NCI-H2029 (cell line): ENCODE measurements at regions not wholly inside any gene's neighbourhood (a gene's known extent, or its start where the extent isn't known, plus 50 kb on each side); places are given as distances from the start of the nearest gene placed in this dataset.

Experiments used
- DNase-seq: peaks from one replicate; lab custom pipeline; 2025; lab: John Stamatoyannopoulos, UW

DNA sequence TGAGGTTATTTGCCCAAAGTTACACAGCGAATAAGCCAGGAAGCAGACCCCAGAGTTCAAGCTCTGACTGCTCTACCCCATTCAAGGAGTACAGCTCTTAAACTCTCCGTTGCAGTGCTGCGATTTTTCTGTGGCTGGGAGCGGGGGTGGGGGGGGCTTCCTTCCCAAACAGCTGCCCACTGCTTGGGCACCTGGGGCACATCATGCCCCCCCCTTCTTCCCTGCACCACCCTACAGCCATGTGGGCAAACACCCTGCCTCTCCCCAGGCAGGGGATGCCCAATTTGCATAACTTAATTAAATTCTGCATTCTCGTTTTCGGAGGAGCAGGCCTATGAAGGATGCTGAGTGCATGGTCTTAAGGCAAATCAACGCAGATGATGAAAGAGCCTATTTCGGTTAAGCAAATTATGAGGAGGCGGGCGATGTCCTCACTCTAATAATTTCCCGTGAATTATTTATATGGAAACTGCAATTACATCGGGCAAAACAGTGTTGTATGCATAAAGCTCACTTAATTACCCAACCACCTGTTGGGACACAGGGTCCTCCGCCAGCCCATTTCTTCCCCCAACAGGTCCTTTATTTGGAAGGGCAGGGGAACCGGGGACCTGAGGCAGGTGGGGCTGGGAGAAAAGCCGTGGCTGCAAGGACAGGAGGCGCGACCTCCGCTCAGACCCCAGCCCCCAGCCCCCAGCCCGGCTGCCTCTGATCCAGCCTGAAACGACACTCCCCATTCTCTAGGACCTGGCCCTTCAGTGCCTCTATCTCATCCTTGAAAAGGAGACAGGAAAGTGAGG lies 610.5 kb downstream of the BUD13 start:
- DNase-seq: no peak

DNA sequence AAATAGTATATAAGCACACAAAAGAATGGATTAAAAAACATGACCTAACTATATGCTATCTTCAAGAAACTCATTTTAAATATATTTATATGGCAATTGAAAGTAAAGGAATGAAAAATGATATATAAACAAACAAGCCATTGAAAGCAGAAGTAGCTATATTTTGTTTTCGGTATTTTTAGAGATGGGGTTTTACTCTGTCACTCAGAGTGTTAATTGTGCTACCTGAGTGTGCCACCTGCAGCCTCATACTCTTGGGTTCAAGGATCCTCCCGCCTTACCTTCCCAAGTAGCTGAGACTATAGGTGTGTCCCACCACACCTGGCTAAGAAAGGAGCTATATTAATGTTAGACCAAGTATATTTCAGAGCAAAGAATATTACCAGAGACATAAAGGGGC lies 624.1 kb downstream of the BUD13 start:
- no peak for DNase-seq

DNA sequence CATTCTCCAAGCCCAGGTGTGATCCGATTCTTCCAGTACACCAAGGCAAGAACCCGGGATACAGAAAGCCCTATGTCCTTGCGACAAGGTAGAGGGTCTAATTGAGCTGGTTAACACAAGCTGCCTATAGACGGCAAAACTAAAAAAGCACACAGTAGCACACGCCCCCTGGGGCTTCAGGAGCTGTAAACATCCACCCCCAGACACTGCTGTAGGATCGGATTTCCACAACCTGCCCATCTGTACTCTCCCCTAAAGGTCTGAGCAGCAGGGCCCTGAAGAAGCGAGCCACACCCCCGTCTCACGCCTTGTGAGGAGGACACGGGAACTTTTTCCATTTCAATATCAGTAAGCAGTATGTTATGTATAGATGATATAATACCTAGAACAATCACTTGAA lies 624.7 kb downstream of the BUD13 start:
- DNase-seq: no peak

DNA sequence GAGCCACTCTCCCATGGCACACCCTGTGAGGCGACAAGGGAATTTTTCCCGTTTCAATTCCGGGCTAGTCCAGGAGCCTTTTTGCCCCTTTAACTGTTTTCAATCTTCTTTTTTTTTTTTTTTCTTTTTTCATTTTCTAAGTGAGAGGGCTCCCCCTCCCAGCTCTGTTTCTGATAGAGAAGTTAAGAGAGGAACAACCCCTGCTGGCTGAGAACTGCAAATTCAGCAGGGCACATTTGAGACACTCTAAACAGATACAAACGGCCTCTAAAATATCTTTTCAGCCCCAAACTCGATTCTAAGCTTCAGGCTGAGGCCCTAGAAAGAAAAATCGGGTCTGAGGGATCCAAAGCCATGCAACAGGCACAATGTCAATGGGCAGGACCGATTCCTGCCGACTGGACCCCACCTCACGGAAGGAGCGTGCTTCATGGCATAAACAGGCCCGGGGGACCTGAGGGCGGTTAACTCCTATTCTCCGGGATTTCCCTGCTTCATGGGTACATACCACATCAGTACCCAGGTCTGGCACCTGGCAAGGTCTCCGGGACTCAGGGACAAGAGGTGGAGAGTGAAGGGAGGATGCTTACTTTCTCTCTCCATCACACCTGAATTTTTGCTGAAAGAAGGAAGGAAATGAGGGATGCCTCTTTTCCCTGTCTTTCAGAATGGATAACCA lies 627.5 kb downstream of the BUD13 start:
- DNase-seq: no peak

DNA sequence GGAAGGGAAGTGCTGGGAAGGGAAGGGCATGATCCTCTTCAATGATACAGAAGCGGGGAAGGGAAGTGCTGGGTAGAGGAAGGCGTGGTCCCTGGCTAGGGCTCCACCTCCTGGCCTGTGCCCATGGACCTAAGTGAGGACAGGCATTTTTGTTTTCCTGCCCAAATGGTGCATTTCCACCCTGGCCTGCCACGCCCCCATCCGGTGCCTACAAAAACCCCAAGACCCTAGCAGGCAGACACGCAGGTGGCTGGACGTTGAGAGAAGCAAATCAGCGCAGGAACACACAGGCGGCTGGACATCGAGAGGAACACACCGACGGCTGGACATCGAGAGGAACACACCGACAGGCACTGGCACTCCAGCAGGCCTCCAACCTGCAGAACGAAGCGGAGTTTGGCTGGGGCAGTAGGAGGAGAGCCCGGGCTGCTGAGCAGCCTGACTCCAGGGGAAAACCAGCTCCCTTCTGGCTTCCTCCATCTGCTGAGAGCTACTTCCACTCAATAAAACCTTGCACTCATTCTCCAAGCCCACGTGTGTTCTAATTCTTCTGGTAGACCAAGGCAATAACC lies 628.3 kb downstream of the BUD13 start:
- no peak for DNase-seq

DNA sequence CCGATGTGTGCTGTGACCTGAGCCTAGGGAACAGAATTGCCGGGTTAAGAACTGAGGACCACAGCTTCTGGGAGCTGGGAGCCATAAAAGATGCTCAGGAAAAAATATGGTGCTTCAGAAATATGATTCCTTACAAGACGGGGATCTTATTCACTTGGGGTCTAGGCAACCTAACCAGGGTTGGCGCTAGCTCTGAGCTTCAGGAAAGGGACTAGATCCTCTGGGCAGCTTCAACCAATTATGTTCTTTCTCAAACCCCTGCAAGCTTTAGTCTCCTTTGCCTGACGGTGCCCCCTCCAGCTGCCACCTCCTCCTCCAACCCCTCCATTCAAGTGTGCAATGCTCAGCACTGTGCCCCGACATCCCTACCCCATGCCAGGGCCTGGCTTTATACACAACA lies 634.1 kb upstream of the CADM1 start:
- no peak for DNase-seq

DNA sequence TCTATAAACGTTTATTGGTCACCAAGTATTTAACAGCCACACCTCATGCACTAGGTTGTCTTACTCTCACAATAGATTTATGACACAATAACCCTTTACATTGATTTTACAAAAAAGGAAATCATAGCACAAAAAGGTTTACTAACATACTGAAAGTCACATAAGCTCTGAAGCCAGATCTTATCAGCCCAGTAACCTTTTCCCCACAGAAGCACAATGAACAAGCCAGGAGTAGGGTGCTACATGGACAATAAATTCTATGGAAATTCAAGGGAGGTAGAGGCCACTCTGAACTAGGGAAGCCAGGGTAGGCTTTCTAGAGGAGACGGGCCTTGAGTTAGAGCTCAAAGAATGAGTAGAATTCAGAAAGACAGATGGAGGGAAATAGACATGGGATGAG lies 633.5 kb upstream of the CADM1 start:
- no peak for DNase-seq

DNA sequence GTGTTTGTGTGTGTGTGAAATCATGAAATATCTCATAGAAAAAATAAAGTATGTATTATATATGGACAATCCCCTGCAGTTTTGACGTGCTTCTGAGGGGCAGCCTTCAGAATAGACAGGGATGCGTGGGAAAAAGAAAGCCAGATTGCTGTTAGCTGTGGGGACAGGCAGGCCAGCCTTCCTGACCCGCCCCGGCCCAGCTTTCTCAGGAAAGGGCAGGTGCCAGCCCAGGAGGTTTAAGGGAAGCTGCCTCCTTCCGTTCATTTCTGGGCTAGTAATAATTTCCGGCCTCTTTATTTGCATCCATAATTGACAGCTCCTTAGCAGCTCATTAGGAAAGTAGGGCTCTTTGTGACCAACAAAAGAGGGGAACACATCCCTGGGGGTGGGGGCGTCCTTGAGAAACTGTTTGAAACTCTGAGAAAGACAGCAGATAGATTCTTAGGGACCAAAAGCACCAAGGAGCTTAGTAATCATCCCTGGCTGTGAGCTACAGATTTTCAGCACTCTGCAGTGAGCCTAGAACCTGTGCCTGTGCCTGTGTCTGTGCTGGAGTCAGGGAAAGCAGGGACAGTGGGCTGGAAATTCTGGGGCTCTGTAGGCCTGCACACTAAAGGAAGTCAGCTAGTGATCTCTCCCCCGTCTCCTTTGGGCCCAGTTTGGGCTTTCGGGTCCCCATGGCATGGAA lies 632.9 kb upstream of the CADM1 start:
- no peak for DNase-seq

DNA sequence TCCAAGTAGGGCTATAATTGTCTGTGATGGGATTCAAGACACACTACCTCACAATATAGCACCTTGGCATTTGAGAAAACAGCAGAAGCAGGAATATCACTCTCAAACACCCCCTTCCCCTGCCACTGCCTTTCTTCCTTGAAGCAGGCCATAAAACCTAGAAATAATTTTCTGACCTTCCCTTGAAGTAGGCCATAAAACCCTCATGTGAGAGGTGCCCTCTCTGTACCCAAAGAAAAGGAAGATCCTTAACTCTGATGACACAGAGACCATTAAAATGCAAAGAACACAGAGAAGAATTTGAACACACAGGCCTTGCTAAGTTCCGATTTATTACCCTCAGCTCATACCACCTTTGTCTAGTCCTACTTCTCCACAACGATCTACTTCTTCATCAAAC lies 631.7 kb upstream of the CADM1 start:
- no peak for DNase-seq

DNA sequence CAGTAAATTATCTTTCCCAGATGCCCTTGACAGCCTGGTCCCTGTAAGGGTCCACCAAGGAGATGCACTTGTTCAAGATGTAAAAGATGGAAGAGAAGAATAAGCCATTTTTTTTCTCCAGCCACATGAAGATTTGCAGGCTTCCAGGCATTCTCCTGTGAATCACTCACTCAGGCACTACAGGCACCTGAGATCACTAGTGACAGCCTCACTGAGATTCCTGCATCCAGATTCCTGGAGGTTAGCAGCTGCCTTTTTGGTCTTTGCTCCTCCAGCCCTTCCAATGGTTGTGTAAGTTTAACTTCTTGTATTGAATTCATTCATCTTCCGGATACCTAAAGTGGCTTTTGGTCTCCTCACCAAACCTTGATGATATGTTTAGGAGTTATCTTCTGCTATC lies 630.2 kb upstream of the CADM1 start:
- no peak for DNase-seq

DNA sequence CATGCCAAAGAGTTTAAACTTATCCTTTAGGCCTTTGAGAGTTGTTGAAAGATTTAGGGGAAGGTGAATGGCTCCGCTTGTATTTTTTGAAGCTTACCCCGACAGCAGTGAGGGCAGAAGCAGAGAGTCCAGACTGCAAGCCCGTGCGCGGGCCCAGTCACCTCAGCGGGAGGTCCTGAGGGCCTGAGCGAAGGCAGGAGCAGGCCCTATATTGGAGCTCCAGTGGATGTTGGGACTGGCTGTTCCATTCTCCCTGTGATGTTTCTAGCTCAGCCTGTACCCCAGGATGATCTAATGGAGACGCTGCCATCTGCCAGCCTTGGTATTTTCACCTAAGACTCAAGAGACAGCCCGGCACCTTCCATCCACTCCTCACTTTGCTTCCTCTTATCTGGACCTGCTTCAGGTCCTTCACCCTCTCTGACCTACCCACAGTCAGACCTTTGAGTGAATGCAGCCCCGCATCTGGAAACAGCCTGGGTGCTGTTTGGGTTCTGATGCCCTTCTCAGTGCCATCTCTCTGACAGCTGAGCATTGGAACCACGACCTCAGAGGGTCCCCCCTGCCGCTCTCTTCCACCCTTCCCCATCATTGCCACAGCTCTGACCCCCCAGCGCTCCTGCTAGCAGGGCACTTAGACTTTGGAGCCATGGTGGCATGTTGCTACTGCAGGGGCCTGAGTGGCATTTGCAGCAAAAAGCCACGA lies 628.2 kb upstream of the CADM1 start:
- no peak for DNase-seq

DNA sequence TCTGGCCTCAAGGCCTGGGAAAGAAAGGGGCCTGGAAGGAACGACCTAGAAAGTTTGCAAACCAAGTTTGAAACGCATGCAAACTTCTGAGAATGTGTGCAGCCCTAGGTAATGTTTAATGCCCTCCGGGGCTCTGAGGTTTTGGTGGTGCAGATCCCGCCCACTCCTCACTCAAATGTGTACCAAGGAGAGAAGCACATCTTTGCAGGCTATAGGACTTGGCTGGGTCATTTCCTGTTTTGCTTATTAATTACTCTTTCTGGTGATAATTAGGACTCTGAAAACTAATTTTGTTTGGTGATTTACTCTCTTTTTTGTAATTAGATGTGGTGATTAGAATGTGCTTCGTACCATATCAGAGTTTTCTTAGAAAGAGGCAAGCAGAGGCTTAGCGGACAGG lies 625.9 kb upstream of the CADM1 start:
- no peak for DNase-seq

DNA sequence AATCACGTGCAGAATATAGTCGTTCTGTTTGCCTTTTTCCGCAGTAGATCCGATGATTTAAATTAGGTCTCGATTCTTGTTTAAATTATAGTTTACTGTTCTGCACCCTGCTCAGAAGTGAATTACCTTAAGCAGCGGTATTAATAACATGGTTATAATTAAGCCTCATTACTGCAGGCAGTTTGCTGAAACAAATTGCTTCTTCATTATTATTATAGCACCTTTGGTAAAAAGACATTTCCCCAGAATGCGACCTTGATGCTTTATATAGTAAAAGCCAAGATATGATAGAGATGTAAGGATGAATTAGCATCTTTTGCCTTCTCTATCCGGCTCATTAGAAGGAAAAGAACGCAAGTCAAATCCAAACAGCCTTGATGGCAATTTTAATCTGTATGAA lies 625.2 kb upstream of the CADM1 start:
- DNase-seq: no peak

DNA sequence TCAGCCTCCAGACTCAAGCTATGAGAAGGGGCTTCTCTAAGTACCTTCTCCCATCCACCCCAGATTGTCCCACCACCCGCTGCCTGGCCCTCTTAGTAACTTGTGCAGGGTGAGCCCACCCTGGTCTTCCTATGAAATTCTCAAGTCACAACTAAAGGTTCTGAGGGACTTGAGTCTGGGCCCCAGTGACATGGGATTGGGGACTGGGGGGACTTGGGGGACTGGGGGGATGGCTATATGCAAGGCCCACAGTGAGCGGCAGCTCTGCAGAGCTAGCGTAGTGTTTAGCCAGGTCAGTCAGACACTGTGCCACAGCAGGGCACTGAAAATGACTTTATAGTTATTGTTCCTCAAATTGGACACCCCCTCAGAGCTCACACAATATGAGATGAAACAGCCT lies 622.3 kb upstream of the CADM1 start:
- no peak for DNase-seq

DNA sequence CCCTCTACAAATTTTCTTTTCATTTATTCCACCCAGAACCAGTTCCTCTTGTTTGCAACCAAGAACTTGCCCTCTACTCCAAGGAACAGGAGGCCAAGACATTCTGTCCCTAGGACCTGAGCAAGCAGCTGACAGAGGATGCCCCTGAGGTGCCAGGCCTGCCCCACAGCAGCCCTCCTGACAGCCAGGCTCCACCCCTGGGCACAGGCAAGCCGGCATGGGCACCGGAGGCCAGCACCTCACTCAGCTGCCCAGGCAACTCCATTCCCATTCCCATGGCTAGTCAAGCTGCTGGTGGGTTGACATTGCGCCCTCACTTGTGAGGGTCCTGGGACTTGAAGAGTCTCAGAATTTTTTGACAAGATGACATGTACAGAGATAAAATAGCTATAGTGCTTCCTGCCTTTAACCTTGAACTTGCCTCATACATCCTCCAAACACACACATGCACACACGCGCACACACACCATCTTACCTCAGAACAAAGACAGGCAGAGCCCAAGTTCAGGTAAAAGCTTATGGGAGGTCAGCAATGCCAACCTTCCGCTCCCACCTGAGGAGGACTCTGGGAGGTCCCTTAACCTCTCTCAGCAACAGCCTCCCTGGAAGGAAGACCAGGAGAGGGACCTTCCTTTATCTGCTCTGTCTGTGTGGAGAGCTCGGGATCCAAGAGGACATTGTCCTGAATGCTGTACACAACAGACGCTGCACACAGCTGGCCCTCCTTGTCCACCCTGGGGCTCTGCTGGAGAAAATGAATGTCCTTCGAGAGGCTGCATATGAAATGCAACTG lies 620.9 kb upstream of the CADM1 start:
- DNase-seq: no peak

DNA sequence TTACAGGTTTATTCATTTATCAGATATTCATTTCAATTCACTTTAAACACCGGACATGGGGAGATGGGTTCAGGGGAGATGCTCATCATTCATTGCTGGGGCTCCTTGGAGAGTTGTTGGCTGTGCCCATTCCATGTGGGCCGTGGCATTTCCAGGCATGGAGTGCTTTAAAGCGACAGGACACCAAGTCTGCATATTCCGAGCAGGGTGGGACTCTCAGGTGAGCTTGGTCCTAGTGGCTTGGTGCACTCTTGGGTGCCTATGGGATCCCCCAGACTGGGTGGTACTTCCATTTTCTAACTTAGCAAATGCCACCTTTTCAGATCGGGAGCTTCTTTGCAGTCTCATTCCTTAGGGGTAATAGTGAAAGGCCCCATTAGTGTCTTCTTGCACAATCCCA lies 619.5 kb upstream of the CADM1 start:
- no peak for DNase-seq

DNA sequence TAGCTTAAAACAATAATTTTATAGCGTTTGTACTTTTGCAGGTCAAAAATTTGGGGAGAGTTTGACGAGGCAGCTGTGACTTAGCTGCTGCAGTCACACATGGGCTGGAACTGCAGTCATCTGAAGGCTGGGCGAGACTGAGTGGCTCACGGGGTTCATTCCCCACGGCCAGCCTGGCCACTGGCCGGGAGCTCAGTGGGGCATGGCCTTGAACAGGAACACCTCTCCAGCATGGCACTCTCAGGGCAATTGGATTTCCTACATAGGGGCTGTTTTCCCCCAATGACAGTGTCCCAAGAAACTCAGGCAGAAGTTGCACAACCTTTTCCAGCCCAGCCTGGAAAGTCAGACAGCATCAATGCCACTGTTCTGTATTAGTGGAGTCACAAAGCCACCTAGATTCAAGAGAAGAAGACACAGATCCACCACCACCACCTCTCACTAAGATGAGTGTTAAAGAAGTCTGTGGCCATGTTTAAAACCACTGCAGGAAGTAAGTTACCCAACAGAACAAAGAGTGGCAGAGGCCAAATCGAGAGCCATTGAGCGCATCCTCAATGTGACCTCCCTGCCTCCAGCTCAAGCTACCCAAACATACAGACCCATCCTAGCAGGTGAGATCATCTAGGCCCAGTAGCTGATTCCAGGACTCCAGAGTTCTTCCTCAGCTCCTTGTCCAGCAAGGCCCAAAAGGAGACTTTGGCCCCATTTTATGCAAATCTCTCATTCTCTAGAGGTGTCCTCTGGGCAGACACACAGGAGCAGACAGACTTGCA lies 618.7 kb upstream of the CADM1 start:
- no peak for DNase-seq

DNA sequence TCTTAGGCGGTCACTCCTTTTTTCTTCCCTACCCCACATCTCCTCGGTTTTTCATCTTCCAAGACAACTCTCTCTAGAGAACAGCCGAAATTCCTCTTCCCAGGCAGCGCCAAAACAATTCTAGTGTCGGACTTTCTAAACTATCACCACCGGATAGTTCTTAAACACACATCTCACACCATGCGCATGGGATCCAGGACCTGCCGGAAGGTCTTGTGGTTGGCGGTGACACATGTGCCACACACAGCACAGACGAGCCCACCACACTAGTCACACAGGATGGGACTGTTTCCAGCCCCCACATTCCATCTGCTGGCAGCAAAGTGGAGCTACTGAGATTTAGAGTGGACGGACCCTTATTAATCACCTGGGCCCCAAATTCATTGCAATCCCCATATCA lies 614.9 kb upstream of the CADM1 start:
- no peak for DNase-seq

DNA sequence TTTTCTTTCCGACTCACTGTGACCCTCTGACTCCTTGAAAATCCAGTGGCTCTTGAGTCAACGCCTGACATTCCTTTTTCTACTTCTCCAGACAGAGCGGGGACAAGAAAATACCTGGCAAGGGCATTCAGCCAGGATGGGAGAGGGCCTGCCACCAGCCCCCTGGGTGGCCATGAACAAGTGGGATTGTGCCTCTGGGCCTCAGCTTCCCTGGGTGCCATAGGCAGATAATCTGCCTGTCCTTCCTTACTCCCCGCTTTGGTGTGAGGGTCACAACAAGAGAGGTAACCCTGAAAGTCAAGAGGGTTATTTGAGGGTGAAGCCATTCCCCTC lies 613.9 kb upstream of the CADM1 start:
- DNase-seq: no peak

DNA sequence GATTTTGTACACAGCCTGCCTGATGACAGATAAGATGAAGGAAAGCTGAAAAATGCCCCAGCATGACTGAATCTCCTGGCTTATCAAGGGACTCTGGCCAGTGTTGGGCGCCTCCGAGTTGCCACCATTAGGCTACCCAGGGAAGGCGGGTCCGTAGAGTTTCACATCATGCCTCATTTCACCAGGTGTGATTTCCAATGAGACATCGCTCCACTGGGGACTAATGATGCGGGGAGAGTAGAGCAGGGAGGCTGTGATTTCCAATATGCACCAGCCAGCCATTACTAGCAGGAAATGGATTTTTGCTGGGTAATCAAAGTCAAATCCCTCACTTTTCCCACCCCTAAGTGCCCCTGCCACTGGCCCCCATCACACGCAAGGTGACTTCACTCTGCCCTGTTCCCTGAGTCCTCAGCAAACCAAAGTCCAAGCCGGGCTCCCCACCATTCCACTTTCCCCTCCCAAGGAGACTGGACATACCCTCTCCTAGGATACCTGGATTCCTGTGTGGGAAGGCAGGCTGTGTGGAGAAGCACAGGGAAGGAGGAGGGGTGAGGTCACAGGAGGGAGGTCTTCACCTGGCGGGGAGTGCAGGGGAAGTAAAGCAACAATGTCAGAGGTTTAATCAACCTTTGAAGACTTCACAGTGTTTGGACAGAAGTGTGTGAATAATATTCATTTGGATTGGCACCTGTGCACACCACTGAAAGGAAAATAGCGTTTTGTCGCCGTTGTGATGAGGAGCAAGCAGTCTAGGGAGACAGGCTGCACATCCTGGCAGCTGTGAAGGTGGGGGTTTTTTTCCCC lies 613.3 kb upstream of the CADM1 start:
- no peak for DNase-seq
